Testis (tissue), 2 donors: ENCODE measurements at regions not wholly inside any gene's neighbourhood (a gene's known extent, or its start where the extent isn't known, plus 50 kb on each side); places are given as distances from the start of the nearest gene placed in this dataset.

Source experiments
- POLR2A ChIP-seq: fragments of 450-650 bp; IDR thresholded peaks from one replicate; pipeline ENCODE4 v1.6.1; 2017; ENCODE audit warnings: antibody characterized with exemption, mild to moderate bottlenecking, moderate library complexity
- TF ChIP-seq, protein P1 (sequence below), 3 experiments: fragments of 450-650 bp in 2 of 3; fragments of 200-600 bp in 1 of 3; sonication (generic) in 1 of 3; IDR thresholded peaks; one replicate each; pipeline ENCODE4 v1.5.1; 2016 to 2019; ENCODE audit warnings: antibody characterized with exemption in 3 of 3, mild to moderate bottlenecking in 2 of 3, moderate library complexity in 1 of 3

DNA sequence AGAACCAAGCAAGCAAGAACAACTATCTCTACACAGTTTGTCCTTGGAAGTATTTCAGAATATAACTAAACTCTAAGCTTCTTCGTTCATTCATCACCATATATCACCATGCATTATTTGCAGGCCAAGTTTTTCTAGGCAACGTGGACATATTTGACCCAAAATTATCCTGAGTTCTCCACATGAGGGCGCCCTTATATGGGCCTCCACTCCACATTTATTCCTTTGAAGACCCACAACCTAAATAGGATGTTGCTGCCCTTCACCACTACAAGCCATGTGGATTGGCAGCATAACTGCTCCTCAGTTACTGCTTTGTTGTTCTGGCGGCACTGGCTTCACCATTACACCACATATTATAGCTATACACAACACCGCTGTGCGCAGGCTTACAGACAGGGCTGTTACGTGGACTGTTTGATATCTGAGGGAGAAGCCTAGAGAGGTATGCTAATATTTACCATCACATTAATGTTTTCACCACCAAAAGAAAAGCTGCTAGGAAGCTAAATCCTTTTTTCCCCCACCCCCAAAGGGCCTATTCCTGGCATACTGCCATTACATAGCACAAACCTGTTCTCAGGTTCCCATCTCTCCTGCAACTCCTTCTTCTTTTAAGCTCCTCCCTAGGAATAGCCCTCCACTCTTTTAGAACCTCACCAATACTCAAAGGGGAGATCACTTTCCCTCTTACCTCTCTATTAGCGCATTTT lies 411.7 kb downstream of the C6orf118 start:
- TF ChIP-seq, protein P1, sequence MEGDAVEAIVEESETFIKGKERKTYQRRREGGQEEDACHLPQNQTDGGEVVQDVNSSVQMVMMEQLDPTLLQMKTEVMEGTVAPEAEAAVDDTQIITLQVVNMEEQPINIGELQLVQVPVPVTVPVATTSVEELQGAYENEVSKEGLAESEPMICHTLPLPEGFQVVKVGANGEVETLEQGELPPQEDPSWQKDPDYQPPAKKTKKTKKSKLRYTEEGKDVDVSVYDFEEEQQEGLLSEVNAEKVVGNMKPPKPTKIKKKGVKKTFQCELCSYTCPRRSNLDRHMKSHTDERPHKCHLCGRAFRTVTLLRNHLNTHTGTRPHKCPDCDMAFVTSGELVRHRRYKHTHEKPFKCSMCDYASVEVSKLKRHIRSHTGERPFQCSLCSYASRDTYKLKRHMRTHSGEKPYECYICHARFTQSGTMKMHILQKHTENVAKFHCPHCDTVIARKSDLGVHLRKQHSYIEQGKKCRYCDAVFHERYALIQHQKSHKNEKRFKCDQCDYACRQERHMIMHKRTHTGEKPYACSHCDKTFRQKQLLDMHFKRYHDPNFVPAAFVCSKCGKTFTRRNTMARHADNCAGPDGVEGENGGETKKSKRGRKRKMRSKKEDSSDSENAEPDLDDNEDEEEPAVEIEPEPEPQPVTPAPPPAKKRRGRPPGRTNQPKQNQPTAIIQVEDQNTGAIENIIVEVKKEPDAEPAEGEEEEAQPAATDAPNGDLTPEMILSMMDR (IDR thresholded peaks at IDR 0.05) = peak in 1 of 3 experiments; percentile 14
- no peak for TF ChIP-seq POLR2A
